NOMO-1 treated with DMSO at 0.1 percent for 48 hours (cell line): ENCODE measurements at regions not wholly inside any gene's neighbourhood (a gene's known extent, or its start where the extent isn't known, plus 50 kb on each side); places are given as distances from the start of the nearest gene placed in this dataset.
"Not testable (repeated sequence)": the region's sequence is repeated elsewhere in the genome, so short reads cannot be mapped to it uniquely, and the experiment has no call there.

ENCODE experiments used
- DNase-seq: peaks from one replicate; lab custom pipeline; 2025; ENCODE audit not compliant: unreplicated experiment; lab: John Stamatoyannopoulos, UW

DNA sequence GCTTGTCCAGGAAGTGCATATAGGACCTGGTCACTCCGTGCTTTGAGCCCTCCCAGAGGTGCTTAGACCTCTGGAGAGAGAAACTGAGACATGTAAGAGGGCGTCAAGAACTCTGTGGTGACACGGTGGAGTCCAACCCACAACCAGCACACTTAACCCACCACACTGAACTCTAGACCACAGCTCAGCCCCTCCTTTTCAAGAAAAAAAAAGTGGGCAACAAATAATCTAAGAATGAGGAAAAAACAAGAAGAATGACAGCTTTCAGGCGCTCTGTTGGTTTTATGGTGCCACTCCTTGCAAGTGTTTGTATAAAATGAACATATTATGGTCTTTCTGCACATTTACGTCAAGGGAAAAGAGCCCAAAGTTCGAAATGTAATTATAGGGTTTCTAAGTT lies 50.2 kb upstream of the SNAPC3 start:
- no peak for DNase-seq

DNA sequence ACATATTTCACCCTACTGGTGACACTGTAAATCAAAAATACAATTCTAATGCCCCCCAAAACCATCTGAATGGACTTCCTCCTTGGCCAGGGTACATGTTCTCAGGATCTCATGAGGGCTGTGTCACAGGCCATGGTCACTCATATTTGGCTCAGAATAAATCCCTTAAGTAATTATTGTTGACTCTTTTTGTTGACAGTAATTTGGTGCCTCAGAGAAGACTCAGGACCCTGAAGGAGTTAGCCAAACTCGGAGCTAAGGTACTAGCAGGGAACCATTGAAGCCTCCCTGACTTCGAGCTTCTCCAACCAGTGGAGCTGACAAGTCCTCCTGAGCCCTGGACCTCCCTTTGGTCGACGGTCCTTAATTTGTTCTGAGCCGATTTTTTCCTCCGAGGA lies 51.2 kb upstream of the SNAPC3 start:
- DNase-seq = no peak

DNA sequence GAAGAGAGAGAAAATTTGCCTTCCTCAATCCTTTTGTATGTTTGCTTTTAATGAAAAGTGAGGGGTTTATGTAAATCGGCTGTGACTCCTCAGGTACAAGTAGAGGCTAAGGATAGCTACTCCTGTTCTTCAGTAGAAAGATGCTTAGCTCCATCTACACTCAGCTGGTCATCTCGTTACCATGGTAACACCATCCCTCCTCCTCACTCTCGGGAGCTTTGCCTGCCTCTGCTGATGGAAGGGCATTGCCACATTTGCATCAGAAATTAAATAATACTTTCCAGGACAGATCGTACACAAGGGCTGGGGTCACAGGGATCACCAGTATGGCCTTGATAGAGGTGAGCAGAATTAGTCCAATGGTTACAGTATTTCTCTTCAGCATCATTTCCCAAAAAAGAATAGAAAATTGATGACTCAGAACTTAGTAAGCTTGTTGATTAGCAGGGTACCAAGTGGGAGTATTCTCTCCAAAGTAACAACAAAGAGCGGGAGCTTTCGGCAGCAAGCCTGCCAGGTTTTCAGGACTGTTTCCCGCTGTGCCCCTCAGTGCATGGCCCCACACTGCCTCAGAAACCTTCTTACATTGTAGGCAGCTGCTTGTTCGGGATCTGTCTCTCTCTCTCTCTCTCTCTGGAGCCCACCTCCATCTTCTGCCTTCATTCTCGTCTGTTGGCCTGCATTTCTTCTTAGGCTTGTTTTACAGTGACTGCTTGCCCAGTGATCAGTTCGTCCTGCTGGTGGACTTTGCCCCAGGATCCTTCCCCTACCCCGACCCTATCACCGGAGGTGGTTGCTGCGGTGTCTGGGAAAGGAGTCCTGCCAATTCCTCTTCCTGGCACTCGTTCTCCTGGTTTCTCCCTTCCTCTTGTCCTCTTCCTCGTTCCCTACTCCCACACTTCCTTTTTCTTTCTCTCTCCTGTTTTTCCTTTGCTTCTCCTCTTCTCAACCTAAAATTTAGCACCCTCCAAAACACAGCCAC lies 51.9 kb upstream of the SNAPC3 start:
- no peak for DNase-seq

DNA sequence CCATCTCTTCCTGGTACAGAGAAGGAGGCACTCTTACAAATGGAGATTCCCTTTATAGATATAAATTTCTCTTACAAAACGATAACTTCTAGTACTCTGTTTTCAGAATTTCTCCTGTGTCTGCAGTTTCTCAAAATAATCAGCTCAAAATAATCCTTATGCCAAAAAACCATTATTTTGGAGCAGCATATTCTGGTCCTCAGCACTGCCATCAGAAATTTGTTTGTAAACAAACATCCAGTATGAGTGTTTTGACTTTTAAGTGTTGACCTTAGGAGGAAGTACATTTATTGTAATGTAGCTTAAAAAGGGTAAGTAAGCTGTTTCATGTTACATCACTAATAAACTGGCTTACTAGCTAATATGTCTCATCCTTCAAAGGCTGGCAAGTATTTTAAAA lies 52.8 kb upstream of the SNAPC3 start:
- DNase-seq = no peak

DNA sequence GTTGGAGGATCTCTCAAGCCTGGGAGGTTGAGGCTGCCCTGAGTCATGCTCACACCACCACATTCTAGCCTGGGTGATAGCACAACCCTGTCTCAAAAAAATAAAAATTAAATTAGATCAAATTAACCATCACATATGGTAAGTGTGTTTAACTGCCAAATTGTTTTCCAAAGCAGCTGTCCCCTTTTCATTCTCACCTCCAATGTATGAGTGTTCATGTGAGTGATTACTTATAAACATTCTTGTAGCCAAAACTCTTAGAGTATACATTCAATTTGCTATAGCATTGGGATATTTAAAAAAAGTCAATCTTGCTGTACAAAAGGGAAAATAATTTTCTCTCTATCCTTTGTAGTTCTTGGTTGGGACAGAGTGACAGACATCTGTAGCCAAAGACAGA lies 53.4 kb upstream of the SNAPC3 start:
- no peak for DNase-seq

DNA sequence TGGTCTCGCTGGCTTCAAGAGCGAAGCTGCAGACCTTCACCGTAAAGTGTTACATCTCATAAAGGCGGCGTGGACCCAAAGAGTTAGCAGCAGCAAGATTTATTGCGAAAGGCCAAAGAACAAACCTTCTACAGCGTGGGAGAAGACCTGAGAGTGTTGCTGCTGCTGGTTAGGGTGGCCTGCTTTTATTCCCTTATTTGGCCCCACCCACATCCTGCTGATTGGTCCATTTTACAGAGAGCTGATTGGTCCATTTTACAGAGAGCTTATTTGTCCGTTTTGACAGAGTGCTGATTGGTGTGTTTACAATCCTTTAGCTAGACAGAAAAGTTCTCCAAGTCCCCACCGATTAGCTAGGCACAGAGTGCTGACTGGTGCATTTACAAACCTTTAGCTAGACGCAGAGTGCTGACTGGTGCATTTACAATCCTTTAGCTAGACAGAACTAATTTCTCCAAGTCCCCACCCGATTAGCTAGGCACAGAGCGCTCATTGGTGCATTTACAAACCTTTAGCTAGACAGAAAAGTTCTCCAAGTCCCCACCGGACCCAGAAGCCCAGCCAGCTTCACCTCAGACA lies 57.6 kb upstream of the SNAPC3 start:
- not testable (repeated sequence) for DNase-seq

DNA sequence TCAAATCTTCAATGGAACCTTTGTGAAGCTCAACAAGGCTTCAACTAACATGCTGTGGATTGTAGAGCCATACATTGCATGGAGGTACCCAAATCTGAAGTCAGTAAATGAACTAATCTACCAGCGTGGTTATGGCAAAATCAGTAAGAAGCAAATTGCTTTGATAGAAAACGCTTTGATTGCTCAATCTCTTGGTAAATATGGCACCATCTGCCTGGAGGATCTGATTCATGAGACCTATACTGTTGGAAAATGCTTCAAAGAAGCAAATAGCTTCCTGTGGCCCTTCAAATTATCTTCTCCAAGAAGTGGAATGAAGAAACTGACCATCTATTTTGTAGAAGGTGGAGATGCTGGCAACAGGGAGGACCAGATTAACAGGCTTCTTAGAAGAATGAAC lies 54.7 kb upstream of the TTC39B start:
- DNase-seq = no peak

DNA sequence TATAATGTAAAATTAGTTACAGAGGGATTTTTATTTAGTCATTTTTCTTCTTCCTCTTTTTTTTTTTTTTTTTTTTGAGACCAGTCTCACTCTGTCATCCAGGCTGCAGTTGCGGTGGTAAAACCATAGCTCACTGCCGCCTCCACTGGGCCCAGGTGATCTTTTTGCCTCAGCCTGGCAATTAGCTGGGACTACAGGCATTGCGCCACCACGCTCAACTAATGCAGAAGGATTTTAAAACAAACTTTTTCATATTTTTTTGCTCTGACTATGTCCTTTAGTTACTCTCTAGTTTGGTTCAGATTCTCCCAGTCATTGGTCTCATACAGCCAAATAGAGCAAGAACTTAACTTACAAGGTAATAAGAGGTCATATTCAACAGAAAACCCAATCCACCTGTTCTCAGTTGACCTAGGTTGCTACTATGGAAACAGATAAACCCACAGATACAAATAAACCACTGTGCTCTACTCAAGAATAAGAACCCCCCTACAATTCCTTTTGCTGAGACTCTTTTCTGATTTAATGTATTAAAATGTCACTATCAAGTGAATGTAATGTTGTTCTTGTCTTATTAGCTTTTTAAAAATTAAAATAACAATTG lies 50.1 kb upstream of the TTC39B start:
- peak; percentile 66 for DNase-seq
